HCT116 (cell line): ENCODE measurements at regions not wholly inside any gene's neighbourhood (a gene's known extent, or its start where the extent isn't known, plus 50 kb on each side); places are given as distances from the start of the nearest gene placed in this dataset.

Source experiments
- CEBPB ChIP-seq: IDR thresholded peaks from 2 replicates; pipeline ENCODE4 v1.6.1; 2012; ENCODE audit warnings: low read depth
- EGR1 ChIP-seq: IDR thresholded peaks from 2 replicates; pipeline ENCODE4 v1.6.1; 2012; ENCODE audit warnings: low read depth
- EZH2 ChIP-seq: fragments of 200-600 bp; sonication (generic); IDR thresholded peaks from 2 replicates; pipeline ENCODE4 v1.6.1; 2017; ENCODE audit warnings: antibody characterized with exemption, mixed run types
- POLR2A ChIP-seq: IDR thresholded peaks from 2 replicates; pipeline ENCODE4 v1.7.0; 2011; ENCODE audit warnings: borderline replicate concordance; ENCODE audit not compliant: insufficient read depth, insufficient read length; ENCODE audit errors: extremely low read depth
- POLR2AphosphoS5 ChIP-seq: IDR thresholded peaks from 2 replicates; pipeline ENCODE4 v1.6.1; 2011; ENCODE audit warnings: mild to moderate bottlenecking, low read depth, low read length, moderate library complexity
- ZNF274 ChIP-seq: fragments of 200-500 bp; sonication (Bioruptor generic); IDR thresholded peaks from 2 replicates; pipeline ENCODE4 v1.6.1; 2014; ENCODE audit warnings: mild to moderate bottlenecking, low read depth, low read length, inconsistent platforms
- TF ChIP-seq, protein P1 (sequence below), 3 experiments: fragments of 200-600 bp in 1 of 3; sonication (generic) in 1 of 3; IDR thresholded peaks in 2 of 3; conservative IDR thresholded peaks in 1 of 3; 2 replicates each; pipeline ENCODE4 v1.5.1; 2012 to 2017; ENCODE audit warnings: low read depth in 2 of 3, low read length in 2 of 3, antibody characterized with exemption in 1 of 3, borderline replicate concordance in 1 of 3, control low read depth in 1 of 3, mild to moderate bottlenecking in 1 of 3, mixed read lengths in 1 of 3, mixed run types in 1 of 3, moderate library complexity in 1 of 3; ENCODE audit not compliant: insufficient read depth in 1 of 3
- TF ChIP-seq, protein P2 (sequence below): IDR thresholded peaks from 2 replicates; pipeline ENCODE4 v1.6.1; 2012; ENCODE audit warnings: low read depth
- TF ChIP-seq, protein P3 (sequence below): IDR thresholded peaks from 2 replicates; pipeline ENCODE4 v1.6.1; 2012

DNA sequence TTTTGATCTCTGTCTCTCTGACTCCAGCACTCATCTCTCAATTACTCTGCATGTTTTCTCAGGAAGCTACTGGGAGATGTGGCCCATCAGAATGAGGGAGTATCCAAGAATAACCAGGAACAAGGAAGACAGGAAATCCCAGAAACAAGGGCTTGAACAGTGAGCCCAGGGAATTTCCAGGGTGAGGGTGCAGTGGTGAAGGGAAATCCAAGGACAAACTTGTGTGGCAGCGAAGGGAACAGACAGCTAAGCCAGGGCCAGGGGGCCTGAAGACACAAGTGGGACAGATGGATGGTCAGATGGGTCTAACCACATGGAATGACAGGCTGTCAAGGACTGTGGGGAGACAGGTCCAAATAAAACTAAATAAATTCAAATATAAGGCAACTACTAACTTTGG, 121.8 kb upstream of the ERRFI1 start:
- TF ChIP-seq, protein P1, sequence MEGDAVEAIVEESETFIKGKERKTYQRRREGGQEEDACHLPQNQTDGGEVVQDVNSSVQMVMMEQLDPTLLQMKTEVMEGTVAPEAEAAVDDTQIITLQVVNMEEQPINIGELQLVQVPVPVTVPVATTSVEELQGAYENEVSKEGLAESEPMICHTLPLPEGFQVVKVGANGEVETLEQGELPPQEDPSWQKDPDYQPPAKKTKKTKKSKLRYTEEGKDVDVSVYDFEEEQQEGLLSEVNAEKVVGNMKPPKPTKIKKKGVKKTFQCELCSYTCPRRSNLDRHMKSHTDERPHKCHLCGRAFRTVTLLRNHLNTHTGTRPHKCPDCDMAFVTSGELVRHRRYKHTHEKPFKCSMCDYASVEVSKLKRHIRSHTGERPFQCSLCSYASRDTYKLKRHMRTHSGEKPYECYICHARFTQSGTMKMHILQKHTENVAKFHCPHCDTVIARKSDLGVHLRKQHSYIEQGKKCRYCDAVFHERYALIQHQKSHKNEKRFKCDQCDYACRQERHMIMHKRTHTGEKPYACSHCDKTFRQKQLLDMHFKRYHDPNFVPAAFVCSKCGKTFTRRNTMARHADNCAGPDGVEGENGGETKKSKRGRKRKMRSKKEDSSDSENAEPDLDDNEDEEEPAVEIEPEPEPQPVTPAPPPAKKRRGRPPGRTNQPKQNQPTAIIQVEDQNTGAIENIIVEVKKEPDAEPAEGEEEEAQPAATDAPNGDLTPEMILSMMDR (IDR thresholded peaks at IDR 0.05 in 2 of 3, conservative IDR thresholded peaks at IDR 0.05 in 1 of 3; ENCODE audit: borderline replicate concordance in 1 of 3, insufficient read depth in 1 of 3, low read depth in 2 of 3, low read length in 2 of 3), result no peak
- TF ChIP-seq POLR2A, result no peak
- no peak for TF ChIP-seq CEBPB
- TF ChIP-seq, protein P2, sequence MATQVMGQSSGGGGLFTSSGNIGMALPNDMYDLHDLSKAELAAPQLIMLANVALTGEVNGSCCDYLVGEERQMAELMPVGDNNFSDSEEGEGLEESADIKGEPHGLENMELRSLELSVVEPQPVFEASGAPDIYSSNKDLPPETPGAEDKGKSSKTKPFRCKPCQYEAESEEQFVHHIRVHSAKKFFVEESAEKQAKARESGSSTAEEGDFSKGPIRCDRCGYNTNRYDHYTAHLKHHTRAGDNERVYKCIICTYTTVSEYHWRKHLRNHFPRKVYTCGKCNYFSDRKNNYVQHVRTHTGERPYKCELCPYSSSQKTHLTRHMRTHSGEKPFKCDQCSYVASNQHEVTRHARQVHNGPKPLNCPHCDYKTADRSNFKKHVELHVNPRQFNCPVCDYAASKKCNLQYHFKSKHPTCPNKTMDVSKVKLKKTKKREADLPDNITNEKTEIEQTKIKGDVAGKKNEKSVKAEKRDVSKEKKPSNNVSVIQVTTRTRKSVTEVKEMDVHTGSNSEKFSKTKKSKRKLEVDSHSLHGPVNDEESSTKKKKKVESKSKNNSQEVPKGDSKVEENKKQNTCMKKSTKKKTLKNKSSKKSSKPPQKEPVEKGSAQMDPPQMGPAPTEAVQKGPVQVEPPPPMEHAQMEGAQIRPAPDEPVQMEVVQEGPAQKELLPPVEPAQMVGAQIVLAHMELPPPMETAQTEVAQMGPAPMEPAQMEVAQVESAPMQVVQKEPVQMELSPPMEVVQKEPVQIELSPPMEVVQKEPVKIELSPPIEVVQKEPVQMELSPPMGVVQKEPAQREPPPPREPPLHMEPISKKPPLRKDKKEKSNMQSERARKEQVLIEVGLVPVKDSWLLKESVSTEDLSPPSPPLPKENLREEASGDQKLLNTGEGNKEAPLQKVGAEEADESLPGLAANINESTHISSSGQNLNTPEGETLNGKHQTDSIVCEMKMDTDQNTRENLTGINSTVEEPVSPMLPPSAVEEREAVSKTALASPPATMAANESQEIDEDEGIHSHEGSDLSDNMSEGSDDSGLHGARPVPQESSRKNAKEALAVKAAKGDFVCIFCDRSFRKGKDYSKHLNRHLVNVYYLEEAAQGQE, result no peak
- TF ChIP-seq EZH2, result no peak
- no peak for TF ChIP-seq POLR2AphosphoS5
- no peak for TF ChIP-seq ZNF274
- TF ChIP-seq, protein P3, sequence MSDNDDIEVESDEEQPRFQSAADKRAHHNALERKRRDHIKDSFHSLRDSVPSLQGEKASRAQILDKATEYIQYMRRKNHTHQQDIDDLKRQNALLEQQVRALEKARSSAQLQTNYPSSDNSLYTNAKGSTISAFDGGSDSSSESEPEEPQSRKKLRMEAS, result no peak
- no peak for TF ChIP-seq EGR1
